ENCODE measurements at regions not wholly inside any gene's neighbourhood (a gene's known extent, or its start where the extent isn't known, plus 50 kb on each side); places are given as distances from the start of the nearest gene placed in this dataset.

DNA sequence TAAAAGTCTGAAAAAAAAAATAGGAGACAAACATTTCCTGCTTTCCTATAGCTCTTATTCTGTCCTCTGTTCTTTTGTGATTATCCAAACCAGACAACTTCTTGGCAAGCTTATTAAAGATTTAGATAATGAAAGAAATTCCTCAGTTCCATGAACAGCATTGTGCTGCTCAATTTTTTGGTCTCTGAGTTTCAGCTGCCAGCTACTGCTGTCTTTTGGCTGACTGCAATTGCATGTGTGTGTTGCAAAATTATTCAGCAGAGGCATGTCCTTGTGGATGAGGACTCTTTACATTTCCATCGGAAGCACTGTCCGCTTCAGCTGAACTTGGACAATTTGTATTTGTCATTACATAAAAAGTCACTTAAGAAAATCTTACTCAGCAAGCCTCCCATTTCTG is 397.3 kb upstream of the RASGRP1 start:
- Histone ChIP-seq H2AFZ (ENCODE audit: low read length) (no peak overlapping the region), H3K27ac (ENCODE audit: low read length) (no peak overlapping the region), H3K36me3 (ENCODE audit: insufficient read depth, low read length) (no peaks in the 10 kb centered on the region), H3K9ac (ENCODE audit: low read length) (no peak overlapping the region), H3K4me3 (ENCODE audit: low read length) (no peak overlapping the region), H3K4me1 (ENCODE audit: low read length) (no peaks in the 10 kb centered on the region), H3K9me2 (replicated peaks; ENCODE audit: insufficient read depth, low read length) (no peaks in the 10 kb centered on the region), H3K4me2 (ENCODE audit: low read depth, low read length, poor library complexity, severe bottlenecking) (no peak overlapping the region), H4K20me1 (ENCODE audit: insufficient read depth, low read depth, low read length) (no peaks in the 10 kb centered on the region), H3K27me3 (ENCODE audit: low read length) (no peaks in the 10 kb centered on the region), H3K79me2 (ENCODE audit: low read length) (no peaks in the 10 kb centered on the region), H3K9me3 (ENCODE audit: low read length) (no peaks in the 10 kb centered on the region)
- DNase-seq, result no peak

DNA sequence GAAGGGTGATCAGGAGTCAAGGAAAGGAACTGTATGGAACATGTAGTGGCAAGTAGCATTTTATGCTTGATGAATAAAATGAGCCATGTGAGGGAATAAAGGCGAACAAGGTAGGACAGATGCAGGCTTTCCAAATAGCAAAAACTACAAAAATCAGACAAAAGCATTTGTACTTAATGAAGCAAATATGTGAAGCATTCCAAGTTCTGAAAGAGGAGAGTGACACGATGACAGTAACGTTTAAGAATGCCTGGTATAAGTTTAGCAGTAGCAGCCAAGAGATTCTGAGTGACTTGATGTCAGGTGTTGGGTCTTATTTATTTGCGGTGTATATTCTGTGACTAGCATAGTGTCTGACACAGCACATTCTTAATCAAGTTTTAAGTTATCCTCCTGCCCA is 408.2 kb upstream of the RASGRP1 start:
- no peaks in the 10 kb centered on the region for H3K79me2 ChIP-seq (ENCODE audit: low read length)

DNA sequence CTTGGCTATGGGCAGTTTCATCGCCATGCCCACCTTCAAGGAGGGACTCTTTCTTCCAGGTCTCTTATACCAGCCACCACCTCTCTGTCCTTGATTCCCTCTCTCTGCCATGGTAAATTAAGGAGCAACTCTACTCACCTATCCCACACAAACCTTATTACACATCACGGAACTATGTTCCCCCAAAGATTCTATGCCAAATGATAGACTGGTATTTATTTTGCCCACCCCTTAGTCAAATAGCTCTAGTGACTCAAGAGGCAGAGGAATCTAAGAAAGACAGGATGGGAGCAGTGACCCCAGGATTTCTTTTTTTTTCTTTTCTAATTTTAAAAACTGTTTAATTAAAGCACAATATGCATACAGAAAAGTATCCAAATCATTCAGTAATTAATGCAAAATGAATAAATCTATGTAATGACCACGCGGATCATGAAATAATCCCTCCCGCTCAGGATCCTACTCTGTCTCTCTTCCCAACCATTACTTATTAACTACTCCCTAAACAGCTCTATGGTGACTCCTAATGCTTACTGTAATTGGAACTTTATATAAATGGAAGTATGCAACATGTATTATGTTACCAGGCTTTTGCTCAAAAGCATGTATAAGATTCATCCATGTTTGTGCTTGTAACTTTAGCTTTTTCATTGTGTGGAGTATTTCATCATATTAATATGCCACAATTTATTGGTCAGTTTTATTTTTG is 410.8 kb upstream of the RASGRP1 start:
- no peaks in the 10 kb centered on the region for H3K4me1 ChIP-seq (ENCODE audit: low read length)

More for the DNA sequence above, 408.2 kb upstream of the RASGRP1 start:
- no peaks in the 10 kb centered on the region for H3K9me2 ChIP-seq (replicated peaks; ENCODE audit: insufficient read depth, low read length)
- H3K4me3 ChIP-seq (ENCODE audit: low read length), result no peak overlapping the region
- no peaks in the 10 kb centered on the region for H4K20me1 ChIP-seq (ENCODE audit: insufficient read depth, low read depth, low read length)
- no peak overlapping the region for H3K9ac ChIP-seq (ENCODE audit: low read length)
- no peak overlapping the region for H3K27ac ChIP-seq (ENCODE audit: low read length)
- no peaks in the 10 kb centered on the region for H3K27me3 ChIP-seq (ENCODE audit: low read length)
- no peaks in the 10 kb centered on the region for H3K4me1 ChIP-seq (ENCODE audit: low read length)
- no peak overlapping the region for H3K4me2 ChIP-seq (ENCODE audit: low read depth, low read length, poor library complexity, severe bottlenecking)
- H2AFZ ChIP-seq (ENCODE audit: low read length), result no peak overlapping the region
- no peaks in the 10 kb centered on the region for H3K9me3 ChIP-seq (ENCODE audit: low read length)
- no peaks in the 10 kb centered on the region for H3K36me3 ChIP-seq (ENCODE audit: insufficient read depth, low read length)
- peak; percentile 4 for DNase-seq

GRCh38 chr15:38991126-38991525 is 426.5 kb upstream of the RASGRP1 start:
- H3K36me3 ChIP-seq (ENCODE audit: insufficient read depth, low read length), result no peaks in the 10 kb centered on the region
- no peak overlapping the region for H3K4me3 ChIP-seq (ENCODE audit: low read length)
- no peaks in the 10 kb centered on the region for H3K9me2 ChIP-seq (replicated peaks; ENCODE audit: insufficient read depth, low read length)
- H3K9ac ChIP-seq (ENCODE audit: low read length), result no peak overlapping the region
- H3K4me2 ChIP-seq (ENCODE audit: low read depth, low read length, poor library complexity, severe bottlenecking), result no peak overlapping the region
- H2AFZ ChIP-seq (ENCODE audit: low read length), result no peak overlapping the region
- peak; percentile 41 for DNase-seq
- H3K27ac ChIP-seq (ENCODE audit: low read length), result no peak overlapping the region
- no peaks in the 10 kb centered on the region for H3K27me3 ChIP-seq (ENCODE audit: low read length)
- H3K79me2 ChIP-seq (ENCODE audit: low read length), result no peaks in the 10 kb centered on the region
- peaks cover 5% of the 10 kb centered on the region; the same call in 1 of the 2 replicates for H3K4me1 ChIP-seq (ENCODE audit: low read length)
- no peaks in the 10 kb centered on the region for H4K20me1 ChIP-seq (ENCODE audit: insufficient read depth, low read depth, low read length)
- H3K9me3 ChIP-seq (ENCODE audit: low read length), result no peaks in the 10 kb centered on the region

More for the DNA sequence above, 410.8 kb upstream of the RASGRP1 start:
- Histone ChIP-seq H3K9me2 (replicated peaks; ENCODE audit: insufficient read depth, low read length) (no peaks in the 10 kb centered on the region), H3K27me3 (ENCODE audit: low read length) (no peaks in the 10 kb centered on the region), H3K9ac (ENCODE audit: low read length) (no peak overlapping the region), H3K79me2 (ENCODE audit: low read length) (no peaks in the 10 kb centered on the region), H3K36me3 (ENCODE audit: insufficient read depth, low read length) (no peaks in the 10 kb centered on the region), H3K27ac (ENCODE audit: low read length) (no peak overlapping the region), H3K4me3 (ENCODE audit: low read length) (no peak overlapping the region), H2AFZ (ENCODE audit: low read length) (no peak overlapping the region), H3K9me3 (ENCODE audit: low read length) (no peaks in the 10 kb centered on the region), H3K4me2 (ENCODE audit: low read depth, low read length, poor library complexity, severe bottlenecking) (no peak overlapping the region), H4K20me1 (ENCODE audit: insufficient read depth, low read depth, low read length) (no peaks in the 10 kb centered on the region)
- peak; percentile 23 for DNase-seq

GRCh38 chr15:38991701-38992100 is 427.1 kb upstream of the RASGRP1 start:
- Histone ChIP-seq H4K20me1 (ENCODE audit: insufficient read depth, low read depth, low read length) (no peaks in the 10 kb centered on the region), H2AFZ (ENCODE audit: low read length) (no peak overlapping the region), H3K9me3 (ENCODE audit: low read length) (no peaks in the 10 kb centered on the region), H3K9ac (ENCODE audit: low read length) (no peak overlapping the region), H3K27ac (ENCODE audit: low read length) (no peak overlapping the region), H3K36me3 (ENCODE audit: insufficient read depth, low read length) (no peaks in the 10 kb centered on the region), H3K79me2 (ENCODE audit: low read length) (no peaks in the 10 kb centered on the region), H3K4me3 (ENCODE audit: low read length) (no peak overlapping the region), H3K27me3 (ENCODE audit: low read length) (no peaks in the 10 kb centered on the region), H3K4me2 (ENCODE audit: low read depth, low read length, poor library complexity, severe bottlenecking) (no peak overlapping the region), H3K9me2 (replicated peaks; ENCODE audit: insufficient read depth, low read length) (no peaks in the 10 kb centered on the region), H3K4me1 (ENCODE audit: low read length) (peaks cover 5% of the 10 kb centered on the region; the same call in 1 of the 2 replicates)
- DNase-seq, result no peak

- H2AFZ ChIP-seq (ENCODE audit: low read length), result no peak overlapping the region
- no peak overlapping the region for H3K4me2 ChIP-seq (ENCODE audit: low read depth, low read length, poor library complexity, severe bottlenecking)
- no peaks in the 10 kb centered on the region for H3K9me2 ChIP-seq (replicated peaks; ENCODE audit: insufficient read depth, low read length)
- H3K27me3 ChIP-seq (ENCODE audit: low read length), result no peaks in the 10 kb centered on the region
- no peak overlapping the region for H3K27ac ChIP-seq (ENCODE audit: low read length)
- H4K20me1 ChIP-seq (ENCODE audit: insufficient read depth, low read depth, low read length), result no peaks in the 10 kb centered on the region
- H3K9me3 ChIP-seq (ENCODE audit: low read length), result no peaks in the 10 kb centered on the region
- H3K4me3 ChIP-seq (ENCODE audit: low read length), result no peak overlapping the region
- no peaks in the 10 kb centered on the region for H3K79me2 ChIP-seq (ENCODE audit: low read length)
- peaks cover 5% of the 10 kb centered on the region; the same call in 1 of the 2 replicates for H3K4me1 ChIP-seq (ENCODE audit: low read length)
- H3K36me3 ChIP-seq (ENCODE audit: insufficient read depth, low read length), result no peaks in the 10 kb centered on the region
- DNase-seq, result no peak
- H3K9ac ChIP-seq (ENCODE audit: low read length), result no peak overlapping the region
These were observed 427.9 kb upstream of the RASGRP1 start for GRCh38 chr15:38992506-38992905.

GRCh38 chr15:38992930-38993329 is 428.3 kb upstream of the RASGRP1 start:
- Histone ChIP-seq H3K9me2 (replicated peaks; ENCODE audit: insufficient read depth, low read length) (no peaks in the 10 kb centered on the region), H3K9me3 (ENCODE audit: low read length) (no peaks in the 10 kb centered on the region)

GRCh38 chr15:38994310-38994709 is 429.7 kb upstream of the RASGRP1 start:
- peak; percentile 21 for DNase-seq
- Histone ChIP-seq H3K9ac (ENCODE audit: low read length) (no peak overlapping the region), H3K27me3 (ENCODE audit: low read length) (no peaks in the 10 kb centered on the region), H3K9me3 (ENCODE audit: low read length) (no peaks in the 10 kb centered on the region), H3K4me3 (ENCODE audit: low read length) (no peak overlapping the region), H3K79me2 (ENCODE audit: low read length) (no peaks in the 10 kb centered on the region), H3K4me1 (ENCODE audit: low read length) (peaks cover 5% of the 10 kb centered on the region; the same call in 1 of the 2 replicates), H3K27ac (ENCODE audit: low read length) (no peak overlapping the region), H3K4me2 (ENCODE audit: low read depth, low read length, poor library complexity, severe bottlenecking) (no peak overlapping the region), H4K20me1 (ENCODE audit: insufficient read depth, low read depth, low read length) (no peaks in the 10 kb centered on the region), H3K36me3 (ENCODE audit: insufficient read depth, low read length) (no peaks in the 10 kb centered on the region), H2AFZ (ENCODE audit: low read length) (no peak overlapping the region), H3K9me2 (replicated peaks; ENCODE audit: insufficient read depth, low read length) (no peaks in the 10 kb centered on the region)

More at GRCh38 chr15:38992930-38993329, 428.3 kb upstream of the RASGRP1 start:
- Histone ChIP-seq H3K36me3 (ENCODE audit: insufficient read depth, low read length) (no peaks in the 10 kb centered on the region), H2AFZ (ENCODE audit: low read length) (no peak overlapping the region), H3K4me1 (ENCODE audit: low read length) (peaks cover 5% of the 10 kb centered on the region; the same call in 1 of the 2 replicates), H3K27ac (ENCODE audit: low read length) (no peak overlapping the region), H3K27me3 (ENCODE audit: low read length) (no peaks in the 10 kb centered on the region), H3K9ac (ENCODE audit: low read length) (no peak overlapping the region), H3K4me3 (ENCODE audit: low read length) (no peak overlapping the region), H3K79me2 (ENCODE audit: low read length) (no peaks in the 10 kb centered on the region), H3K4me2 (ENCODE audit: low read depth, low read length, poor library complexity, severe bottlenecking) (no peak overlapping the region), H4K20me1 (ENCODE audit: insufficient read depth, low read depth, low read length) (no peaks in the 10 kb centered on the region)
- peak; percentile 11 for DNase-seq

Measured in Karpas-422 (cell line).